NT2/D1 (cell line): ENCODE measurements at regions not wholly inside any gene's neighbourhood (a gene's known extent, or its start where the extent isn't known, plus 50 kb on each side); places are given as distances from the start of the nearest gene placed in this dataset.

Experiments
- SUZ12 ChIP-seq: IDR thresholded peaks from 2 replicates; pipeline ENCODE4 v1.6.1; 2011; ENCODE audit not compliant: insufficient read length, insufficient read depth; ENCODE audit errors: extremely low read depth
- YY1 ChIP-seq: IDR thresholded peaks from 2 replicates; pipeline ENCODE4 v1.6.1; 2011; ENCODE audit not compliant: insufficient read length, insufficient read depth
- ZNF274 ChIP-seq: IDR thresholded peaks from 2 replicates; pipeline ENCODE4 v1.6.1; 2011; ENCODE audit warnings: mild to moderate bottlenecking, low read depth, low read length

GRCh38 chr2:119083416-119083815 is 75.1 kb downstream of the C1QL2 start:
- no peak for TF ChIP-seq SUZ12
- no peak for TF ChIP-seq YY1
- TF ChIP-seq ZNF274: no peak
